T-cell (primary cell): ENCODE measurements at regions not wholly inside any gene's neighbourhood (a gene's known extent, or its start where the extent isn't known, plus 50 kb on each side); places are given as distances from the start of the nearest gene placed in this dataset.

Experiments
- ATAC-seq, 4 experiments: fragments of 200-7000 bp in 3 of 4; fragments of 150-1000 bp in 1 of 4; cut with Tn5 transposase; replicated peaks in 1 of 4; 1 replicate in 3 of 4; 2 replicates in 1 of 4; pipeline ENCODE4 v1.10.0; 2021; ENCODE audit warnings: moderate library complexity in 3 of 4, mild to moderate bottlenecking in 2 of 4, moderate number of reproducible peaks in 1 of 4
- CTCF ChIA-PET, 2 donors: fragments of 300-600 bp; sonication (Branson Sonifier 250); formaldehyde crosslinking; loops; one replicate each; lab custom pipeline; 2022; ENCODE audit warnings: antibody characterized with exemption in 2 of 2; lab: Charles Lee
- POLR2A ChIA-PET, 2 donors: fragments of 300-600 bp; sonication (Branson Sonifier 250); formaldehyde crosslinking; loops; one replicate each; lab custom pipeline; 2022; ENCODE audit warnings: antibody characterized with exemption in 2 of 2; lab: Charles Lee
- DNase-seq, 35 experiments: peaks; one replicate each; pipeline versions ENCODE4 v3.0.0 to v3.0.0-alpha.2; 2013 to 2023
- H3K27ac ChIP-seq: one replicate; pipeline ENCODE4 v1.5.1; 2013; ENCODE audit warnings: low read length
- H3K27me3 ChIP-seq, 2 experiments: replicated peaks in 1 of 2; 1 replicate in 1 of 2; 2 replicates in 1 of 2; pipeline versions ENCODE4 v1.6.1 to v1.7.0; 2013; ENCODE audit warnings: low read length in 1 of 2, mixed read lengths in 1 of 2; ENCODE audit not compliant: control insufficient read depth in 2 of 2, insufficient read depth in 2 of 2; ENCODE audit errors: extremely low read depth in 1 of 2
- H3K36me3 ChIP-seq, 2 donors: 1 replicate in 1 of 2; 2 replicates in 1 of 2; pipeline versions ENCODE4 v1.6.1 to v1.7.0; 2013; ENCODE audit warnings: low read length in 1 of 2; ENCODE audit not compliant: control insufficient read depth in 2 of 2, insufficient read depth in 1 of 2; ENCODE audit errors: extremely low read depth in 1 of 2
- H3K4me1 ChIP-seq, 2 experiments: 1 replicate in 1 of 2; 2 replicates in 1 of 2; pipeline versions ENCODE4 v1.6.1 to v1.7.0; 2013; ENCODE audit warnings: low read length in 2 of 2, mixed read lengths in 1 of 2; ENCODE audit not compliant: insufficient read depth in 2 of 2, control insufficient read depth in 1 of 2; ENCODE audit errors: extremely low read depth in 1 of 2
- H3K4me3 ChIP-seq, 2 donors: 1 replicate in 1 of 2; 2 replicates in 1 of 2; pipeline versions ENCODE4 v1.5.1 to v1.7.0; 2013; ENCODE audit warnings: mild to moderate bottlenecking in 2 of 2, low read length in 1 of 2, moderate library complexity in 1 of 2; ENCODE audit not compliant: control insufficient read depth in 1 of 2; ENCODE audit errors: extremely low read depth in 1 of 2
- H3K9me3 ChIP-seq: 2 replicates; pipeline ENCODE4 v1.7.0; 2013
- H3K27ac Mint-ChIP-seq, 2 donors: one replicate each; pipeline ENCODE4 v1.8.0; 2020 to 2021; ENCODE audit warnings: mild to moderate bottlenecking in 2 of 2, mixed read lengths in 2 of 2
- H3K27me3 Mint-ChIP-seq, 2 donors: one replicate each; pipeline ENCODE4 v1.8.0; 2021 to 2022; ENCODE audit warnings: mixed read lengths in 2 of 2
- H3K36me3 Mint-ChIP-seq: one replicate; pipeline ENCODE4 v1.8.0; 2021; ENCODE audit warnings: mixed read lengths
- H3K4me1 Mint-ChIP-seq, 3 donors: one replicate each; pipeline ENCODE4 v1.8.0; 2020 to 2022; ENCODE audit warnings: mixed read lengths in 3 of 3, mild to moderate bottlenecking in 1 of 3
- H3K4me3 Mint-ChIP-seq, 3 donors: one replicate each; pipeline ENCODE4 v1.8.0; 2020 to 2022; ENCODE audit warnings: mild to moderate bottlenecking in 3 of 3, mixed read lengths in 3 of 3, moderate library complexity in 3 of 3
- H3K9me3 Mint-ChIP-seq, 3 donors: one replicate each; pipeline ENCODE4 v1.8.0; 2020 to 2022; ENCODE audit warnings: mixed read lengths in 3 of 3
- WGBS: methylation state at CpG from one replicate; pipeline ENCODE4 v1.1.5; 2013; ENCODE audit warnings: missing lambda C conversion rate; ENCODE audit not compliant: insufficient coverage; 5-methylcytosine and 5-hydroxymethylcytosine counted together

DNA sequence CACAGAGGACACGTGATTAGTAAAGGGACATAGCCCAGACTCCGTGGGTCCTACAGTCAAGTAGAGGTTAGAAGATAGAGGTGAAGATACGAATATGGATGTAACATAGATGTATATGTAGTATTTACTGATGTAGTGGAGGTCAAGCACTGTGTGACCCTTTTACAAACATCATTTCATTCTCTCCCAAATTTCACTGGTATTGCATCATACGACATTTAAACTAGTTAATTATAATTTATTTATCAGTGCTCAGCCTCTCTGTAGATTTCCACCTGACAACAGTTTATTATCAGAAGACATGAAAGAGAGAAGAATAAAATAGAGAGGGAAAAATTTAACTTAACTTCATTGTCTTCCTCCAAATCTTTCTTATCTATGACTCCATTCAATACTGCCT is 927.9 kb upstream of the TMEM132C start:
- H3K27ac Mint-ChIP-seq = no peak overlapping the region
- ATAC-seq (no peak), DNase-seq (no peak)
- Histone ChIP-seq H3K36me3 (no peaks in the 10 kb centered on the region), H3K27me3 (no peaks in the 10 kb centered on the region), H3K27ac (no peak overlapping the region), H3K4me3 (no peak overlapping the region), H3K4me1 (no peaks in the 10 kb centered on the region), H3K9me3 (no peaks in the 10 kb centered on the region)
- H3K27me3 Mint-ChIP-seq = peaks cover 0 to 3% of the 10 kb centered on the region in 2 donors
- WGBS = no CpG with 5 or more reads among the region's 4 CpGs
- peaks cover 0 to 4% (median 0%) of the 10 kb centered on the region in 3 donors for H3K9me3 Mint-ChIP-seq
- no peaks in the 10 kb centered on the region for H3K36me3 Mint-ChIP-seq
- POLR2A ChIA-PET = no interaction called here
- H3K4me1 Mint-ChIP-seq = no peaks in the 10 kb centered on the region
- no peak overlapping the region for H3K4me3 Mint-ChIP-seq
- CTCF ChIA-PET = interaction anchor here in 1 of 2 donors (0.6 kb wide), 1 partner anchor 42 kb away, joined by 3 read pairs; no protein-coding TSS in a partner anchor

DNA sequence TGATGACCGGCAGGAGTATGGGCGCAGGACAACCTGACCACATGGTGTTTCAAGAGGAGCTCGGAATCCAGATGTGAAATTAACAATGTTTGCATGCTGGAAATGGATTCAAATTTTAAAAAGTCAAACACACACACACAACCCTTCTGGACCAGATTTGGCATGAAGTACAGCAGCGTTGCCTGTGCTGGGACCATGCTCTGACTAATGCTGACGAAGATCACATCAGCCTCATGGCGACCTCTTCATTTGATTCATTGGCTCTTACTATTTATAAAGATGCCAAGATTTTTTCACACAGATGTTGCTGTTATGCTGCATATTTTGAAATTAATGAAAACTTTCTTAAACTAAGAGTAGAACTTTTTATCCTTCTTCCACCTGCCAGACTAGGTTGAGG is 926.6 kb upstream of the TMEM132C start:
- WGBS = 84% methylated on average over 2 of the region's 6 CpGs
- no peak overlapping the region for H3K4me3 Mint-ChIP-seq
- DNase-seq = no peak

DNA sequence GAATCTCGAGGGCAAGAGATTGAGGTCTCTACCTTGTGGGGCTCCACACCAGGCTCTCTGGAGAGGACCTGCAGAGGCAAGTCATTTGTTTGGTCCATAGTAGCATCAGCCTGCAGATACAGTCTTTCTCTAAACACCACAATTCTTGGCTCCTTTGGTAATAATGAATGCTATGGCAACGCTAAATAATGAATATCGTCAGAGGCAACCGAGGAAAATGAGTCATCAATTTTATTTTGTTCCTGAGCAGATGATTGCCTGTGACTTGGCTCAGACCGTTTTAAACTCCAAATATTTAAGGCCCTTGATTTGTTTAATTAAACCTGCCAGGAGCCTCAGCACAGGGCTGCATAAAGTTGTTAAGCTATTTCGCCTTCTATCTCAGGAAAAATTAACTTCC is 924.1 kb upstream of the TMEM132C start:
- H3K36me3 Mint-ChIP-seq = no peaks in the 10 kb centered on the region
- Histone ChIP-seq H3K9me3 (no peaks in the 10 kb centered on the region), H3K4me3 (no peak overlapping the region), H3K4me1 (no peaks in the 10 kb centered on the region), H3K27me3 (no peaks in the 10 kb centered on the region), H3K36me3 (no peaks in the 10 kb centered on the region), H3K27ac (no peak overlapping the region)
- peaks cover 5 to 17% (median 15%) of the 10 kb centered on the region in 3 donors for H3K9me3 Mint-ChIP-seq
- no peak for DNase-seq
- peaks cover 0 to 4% of the 10 kb centered on the region in 2 donors for H3K27me3 Mint-ChIP-seq
- H3K4me1 Mint-ChIP-seq = no peaks in the 10 kb centered on the region
- no peak overlapping the region for H3K4me3 Mint-ChIP-seq
- ChIA-PET CTCF (no interaction called here), POLR2A (no interaction called here)
- no peak overlapping the region for H3K27ac Mint-ChIP-seq
- WGBS = 57% methylated on average over 5 of the region's 6 CpGs
- ATAC-seq = no peak

More for the DNA sequence above, 926.6 kb upstream of the TMEM132C start:
- CTCF ChIA-PET = no interaction called here
- H3K27ac ChIP-seq = no peak overlapping the region
- POLR2A ChIA-PET = no interaction called here
- Mint-ChIP-seq H3K36me3 (no peaks in the 10 kb centered on the region), H3K27ac (no peak overlapping the region), H3K27me3 (peaks cover 0 to 3% of the 10 kb centered on the region in 2 donors), H3K9me3 (peaks cover 0 to 4% (median 0%) of the 10 kb centered on the region in 3 donors), H3K4me1 (no peaks in the 10 kb centered on the region)
- no peaks in the 10 kb centered on the region for H3K27me3 ChIP-seq
- ATAC-seq = no peak
- no peaks in the 10 kb centered on the region for H3K36me3 ChIP-seq
- no peak overlapping the region for H3K4me3 ChIP-seq
- H3K9me3 ChIP-seq = no peaks in the 10 kb centered on the region
- H3K4me1 ChIP-seq = no peaks in the 10 kb centered on the region

DNA sequence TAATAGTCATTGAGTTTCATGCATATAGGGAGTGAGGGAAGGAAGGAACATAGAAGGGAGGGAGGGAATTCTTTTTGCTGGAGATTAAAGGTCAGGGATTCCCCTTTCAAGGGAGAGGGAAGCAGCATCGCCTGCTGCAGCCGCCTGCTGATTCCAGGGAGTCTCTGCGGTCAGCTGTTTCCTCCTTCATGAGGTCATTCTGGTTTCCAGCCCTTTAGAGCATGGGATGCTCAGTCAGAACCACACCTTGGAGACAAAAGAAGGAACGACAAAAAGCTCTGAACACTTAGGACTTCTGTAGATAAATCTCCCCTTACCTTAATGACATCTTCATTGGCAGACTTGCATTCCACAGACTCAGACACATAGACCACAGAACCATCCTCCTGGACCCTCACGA is 923.0 kb upstream of the TMEM132C start:
- Mint-ChIP-seq H3K36me3 (no peaks in the 10 kb centered on the region), H3K9me3 (peaks cover 5 to 17% (median 15%) of the 10 kb centered on the region in 3 donors), H3K4me1 (no peaks in the 10 kb centered on the region), H3K4me3 (no peak overlapping the region), H3K27ac (no peak overlapping the region), H3K27me3 (peaks cover 0 to 4% of the 10 kb centered on the region in 2 donors)
- Histone ChIP-seq H3K4me1 (no peaks in the 10 kb centered on the region), H3K27ac (no peak overlapping the region), H3K9me3 (no peaks in the 10 kb centered on the region), H3K4me3 (no peak overlapping the region), H3K27me3 (no peaks in the 10 kb centered on the region), H3K36me3 (no peaks in the 10 kb centered on the region)
- ChIA-PET CTCF (no interaction called here), POLR2A (no interaction called here)
- DNase-seq (no peak), ATAC-seq (no peak)
- WGBS = 58% methylated on average over 4 of the region's 5 CpGs

DNA sequence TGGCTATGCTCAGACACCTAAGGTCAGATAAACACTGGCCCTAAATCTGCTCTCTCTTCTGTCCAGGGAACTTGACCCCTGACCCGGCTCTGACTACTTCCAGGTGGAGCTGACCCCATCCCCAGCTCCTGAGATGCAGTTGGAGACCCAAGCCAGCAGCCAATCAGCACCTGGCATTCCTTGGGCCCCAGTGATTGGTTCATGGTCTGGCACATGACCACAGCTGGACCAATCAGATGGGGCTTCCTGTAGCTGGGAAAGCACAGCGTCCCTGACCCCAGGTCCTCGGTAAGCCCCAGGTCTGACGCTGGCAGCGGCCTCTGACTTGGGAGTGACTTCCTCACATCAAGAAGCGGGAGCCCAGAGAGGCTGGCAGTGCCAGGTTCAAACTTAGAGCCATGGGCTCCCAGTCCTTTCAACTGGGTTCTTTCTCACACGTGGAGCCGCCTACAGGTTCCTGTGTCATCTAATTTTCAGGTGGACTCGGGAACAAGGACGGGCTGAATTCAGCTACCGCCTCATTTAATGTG is 915.4 kb upstream of the TMEM132C start:
- ATAC-seq = no peak
- ChIA-PET POLR2A (no interaction called here), CTCF (no interaction called here)
- Mint-ChIP-seq H3K4me3 (no peak overlapping the region), H3K4me1 (no peaks in the 10 kb centered on the region), H3K27me3 (peaks cover 0 to 2% of the 10 kb centered on the region in 2 donors), H3K9me3 (peaks cover 6 to 21% (median 16%) of the 10 kb centered on the region in 3 donors), H3K36me3 (no peaks in the 10 kb centered on the region), H3K27ac (no peak overlapping the region)
- Histone ChIP-seq H3K27me3 (peaks cover 0 to 4% of the 10 kb centered on the region in 2 experiments), H3K4me3 (no peak overlapping the region), H3K36me3 (no peaks in the 10 kb centered on the region), H3K27ac (no peak overlapping the region), H3K4me1 (no peaks in the 10 kb centered on the region), H3K9me3 (no peaks in the 10 kb centered on the region)
- no peak for DNase-seq
- WGBS = 84% methylated on average over 11 of the region's 11 CpGs

DNA sequence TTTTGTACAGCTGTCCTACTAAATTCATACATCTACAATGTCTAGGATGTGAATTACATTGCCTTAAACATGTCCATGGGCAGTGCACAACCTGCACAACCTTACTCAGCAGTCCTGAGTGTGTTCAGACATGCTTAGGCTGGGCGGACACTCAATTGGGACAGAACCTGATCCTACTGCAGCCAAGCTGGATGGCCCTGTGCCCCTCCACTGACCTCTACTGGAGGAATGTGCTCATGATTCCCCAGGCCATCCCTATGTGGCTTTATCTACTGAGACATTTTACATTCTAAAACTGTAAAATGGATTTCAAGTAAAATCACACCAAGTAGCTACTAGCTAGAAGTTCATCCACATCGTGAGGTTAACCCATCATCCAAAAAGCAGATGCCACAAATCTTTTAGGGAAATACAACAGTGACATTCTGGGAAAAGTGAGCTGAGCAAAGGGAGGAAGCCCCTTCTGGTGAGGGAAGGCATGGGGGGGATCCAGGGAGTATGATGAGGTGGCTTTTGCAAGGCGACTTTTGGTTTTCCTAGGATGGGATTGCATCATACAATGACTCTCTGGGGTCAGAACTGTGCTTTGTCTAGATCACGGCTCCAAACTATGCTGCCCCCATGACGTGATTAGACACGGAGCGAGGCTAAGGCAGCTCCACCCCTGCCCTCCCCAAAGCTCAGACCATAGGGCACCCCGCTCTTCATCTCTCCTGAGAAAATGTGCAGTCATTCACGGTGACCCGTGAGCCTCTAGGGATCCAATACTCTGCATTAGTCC is 911.7 kb upstream of the TMEM132C start:
- H3K4me3 ChIP-seq = no peak overlapping the region
- ATAC-seq (no peak), DNase-seq (no peak)
- WGBS = 74% methylated on average over 5 of the region's 10 CpGs
- H3K27me3 ChIP-seq = peaks cover 0 to 4% of the 10 kb centered on the region in 2 experiments
- no peaks in the 10 kb centered on the region for H3K27me3 Mint-ChIP-seq
- H3K9me3 Mint-ChIP-seq = peaks cover 0 to 14% (median 3%) of the 10 kb centered on the region in 3 donors
- ChIA-PET CTCF (no interaction called here), POLR2A (no interaction called here)
- H3K9me3 ChIP-seq = no peaks in the 10 kb centered on the region
- H3K36me3 Mint-ChIP-seq = no peaks in the 10 kb centered on the region
- H3K27ac Mint-ChIP-seq = no peak overlapping the region
- H3K4me3 Mint-ChIP-seq = no peak overlapping the region
- H3K36me3 ChIP-seq = no peaks in the 10 kb centered on the region
- no peak overlapping the region for H3K27ac ChIP-seq
- H3K4me1 ChIP-seq = no peaks in the 10 kb centered on the region
- no peaks in the 10 kb centered on the region for H3K4me1 Mint-ChIP-seq
